NCI-H1694 treated with DMSO at 0.1 percent for 48 hours (cell line): ENCODE measurements at regions not wholly inside any gene's neighbourhood (a gene's known extent, or its start where the extent isn't known, plus 50 kb on each side); places are given as distances from the start of the nearest gene placed in this dataset.

ENCODE experiments used
- DNase-seq: peaks from one replicate; lab custom pipeline; 2025; lab: John Stamatoyannopoulos, UW

- DNase-seq: no peak
These were observed 181.4 kb upstream of the SHH start for GRCh38 chr7:155993420-155994278.

GRCh38 chr7:155992974-155993373 is 180.7 kb upstream of the SHH start:
- DNase-seq: no peak

GRCh38 chr7:155992538-155992937 is 180.3 kb upstream of the SHH start:
- no peak for DNase-seq

- DNase-seq: no peak
These were observed 179.8 kb upstream of the SHH start for GRCh38 chr7:155992107-155992506.

GRCh38 chr7:155991470-155991869 is 179.2 kb upstream of the SHH start:
- no peak for DNase-seq

GRCh38 chr7:155988416-155988815 is 176.2 kb upstream of the SHH start:
- DNase-seq: no peak

- DNase-seq: no peak
These were observed 175.5 kb upstream of the SHH start for GRCh38 chr7:155987681-155988235.

- DNase-seq: no peak
These were observed 174.4 kb upstream of the SHH start for GRCh38 chr7:155986497-155987160.

GRCh38 chr7:155985518-155986250 is 173.4 kb upstream of the SHH start:
- no peak for DNase-seq

GRCh38 chr7:155984609-155985405 is 172.5 kb upstream of the SHH start:
- no peak for DNase-seq

- DNase-seq: no peak
These were observed 171.8 kb upstream of the SHH start for GRCh38 chr7:155984028-155984580.

- DNase-seq: no peak
These were observed 171.0 kb upstream of the SHH start for GRCh38 chr7:155983176-155983815.

GRCh38 chr7:155981703-155982102 is 169.4 kb upstream of the SHH start:
- DNase-seq: no peak

- DNase-seq: no peak
These were observed 168.6 kb upstream of the SHH start for GRCh38 chr7:155980841-155981240.

- DNase-seq: no peak
These were observed 167.7 kb upstream of the SHH start for GRCh38 chr7:155979994-155980393.

- no peak for DNase-seq
These were observed 167.3 kb upstream of the SHH start for GRCh38 chr7:155979566-155979965.

- DNase-seq: no peak
These were observed 163.2 kb upstream of the SHH start for GRCh38 chr7:155975490-155975889.

- no peak for DNase-seq
These were observed 162.1 kb upstream of the SHH start for GRCh38 chr7:155974186-155974897.

- no peak for DNase-seq
These were observed 161.3 kb upstream of the SHH start for GRCh38 chr7:155973451-155973997.
